Body of pancreas (tissue), 4 donors: ENCODE measurements at regions not wholly inside any gene's neighbourhood (a gene's known extent, or its start where the extent isn't known, plus 50 kb on each side); places are given as distances from the start of the nearest gene placed in this dataset.

ENCODE experiments used
- POLR2A ChIP-seq, 3 donors: fragments of 450-650 bp; IDR thresholded peaks; one replicate each; pipeline ENCODE4 v1.6.1; 2016; ENCODE audit warnings: antibody characterized with exemption in 3 of 3, mild to moderate bottlenecking in 2 of 3
- TF ChIP-seq, protein P1 (sequence below), 7 experiments: fragments of 450-650 bp in 4 of 7; fragments of 200-600 bp in 3 of 7; sonication (generic) in 3 of 7; IDR thresholded peaks; one replicate each; pipeline ENCODE4 v1.5.1; 2016 to 2019; ENCODE audit warnings: antibody characterized with exemption in 7 of 7

DNA sequence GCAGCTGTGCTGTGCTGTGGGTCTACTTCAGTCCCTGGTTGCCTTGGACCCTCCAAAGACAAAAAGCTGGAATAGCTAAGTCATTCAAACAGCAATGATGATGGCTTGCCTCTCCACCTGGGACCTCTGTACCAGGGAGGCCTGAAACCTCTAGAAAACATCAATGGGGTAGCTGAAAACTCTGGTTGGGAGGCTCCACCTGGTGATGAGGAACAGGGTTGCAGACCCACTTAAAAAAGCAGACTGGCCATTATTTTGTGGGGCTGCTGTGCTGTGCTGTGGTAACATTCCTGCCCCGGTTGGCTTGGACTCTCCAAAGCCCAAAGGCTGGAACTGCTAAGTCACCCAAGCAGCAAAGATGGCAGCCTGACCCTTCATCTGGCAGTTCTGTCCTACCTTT lies 839.3 kb upstream of the ARRDC3 start:
- TF ChIP-seq, protein P1, sequence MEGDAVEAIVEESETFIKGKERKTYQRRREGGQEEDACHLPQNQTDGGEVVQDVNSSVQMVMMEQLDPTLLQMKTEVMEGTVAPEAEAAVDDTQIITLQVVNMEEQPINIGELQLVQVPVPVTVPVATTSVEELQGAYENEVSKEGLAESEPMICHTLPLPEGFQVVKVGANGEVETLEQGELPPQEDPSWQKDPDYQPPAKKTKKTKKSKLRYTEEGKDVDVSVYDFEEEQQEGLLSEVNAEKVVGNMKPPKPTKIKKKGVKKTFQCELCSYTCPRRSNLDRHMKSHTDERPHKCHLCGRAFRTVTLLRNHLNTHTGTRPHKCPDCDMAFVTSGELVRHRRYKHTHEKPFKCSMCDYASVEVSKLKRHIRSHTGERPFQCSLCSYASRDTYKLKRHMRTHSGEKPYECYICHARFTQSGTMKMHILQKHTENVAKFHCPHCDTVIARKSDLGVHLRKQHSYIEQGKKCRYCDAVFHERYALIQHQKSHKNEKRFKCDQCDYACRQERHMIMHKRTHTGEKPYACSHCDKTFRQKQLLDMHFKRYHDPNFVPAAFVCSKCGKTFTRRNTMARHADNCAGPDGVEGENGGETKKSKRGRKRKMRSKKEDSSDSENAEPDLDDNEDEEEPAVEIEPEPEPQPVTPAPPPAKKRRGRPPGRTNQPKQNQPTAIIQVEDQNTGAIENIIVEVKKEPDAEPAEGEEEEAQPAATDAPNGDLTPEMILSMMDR (IDR thresholded peaks at IDR 0.05): no peak
- TF ChIP-seq POLR2A (IDR thresholded peaks at IDR 0.05): no peak
